SK-N-MC (cell line): ENCODE measurements at regions not wholly inside any gene's neighbourhood (a gene's known extent, or its start where the extent isn't known, plus 50 kb on each side); places are given as distances from the start of the nearest gene placed in this dataset.

ENCODE experiments used
- DNase-seq: peaks from one replicate; pipeline ENCODE4 v3.0.0-alpha.2; 2011; ENCODE audit warnings: low read depth, low spot score
- H3K27ac ChIP-seq: fragments of 200-600 bp; sonication (generic); 2 replicates; pipeline ENCODE4 v1.5.1; 2016; ENCODE audit warnings: mixed run types
- H3K36me3 ChIP-seq: fragments of 200-600 bp; sonication (generic); 2 replicates; pipeline ENCODE4 v1.6.1; 2017; ENCODE audit warnings: antibody characterized with exemption, low read length, mixed read lengths; ENCODE audit not compliant: insufficient read depth
- H3K4me3 ChIP-seq: fragments of 200-600 bp; sonication (generic); 2 replicates; pipeline ENCODE4 v1.5.1; 2016
- H3K9ac ChIP-seq: fragments of 200-600 bp; sonication (generic); 2 replicates; pipeline ENCODE4 v1.8.0; 2017; ENCODE audit warnings: mixed run types, mixed read lengths; ENCODE audit not compliant: insufficient read length
- H3K9me3 ChIP-seq: fragments of 200-600 bp; sonication (generic); 2 replicates; pipeline ENCODE4 v1.6.1; 2017; ENCODE audit warnings: low read depth, mild to moderate bottlenecking, antibody characterized with exemption, low read length, moderate library complexity, mixed read lengths
- EZH2 ChIP-seq: fragments of 200-600 bp; sonication (generic); IDR thresholded peaks from one replicate; pipeline ENCODE4 v1.6.1; 2017; ENCODE audit warnings: antibody characterized with exemption
- FOXP2 ChIP-seq: optimal IDR thresholded peaks from 2 replicates; pipeline ENCODE3; 2011; ENCODE audit warnings: mild to moderate bottlenecking, moderate library complexity; ENCODE audit not compliant: insufficient read depth; ENCODE audit errors: extremely low read length, control extremely low read depth
- POLR2AphosphoS5 ChIP-seq: IDR thresholded peaks from 2 replicates; pipeline ENCODE4 v1.6.1; 2012; ENCODE audit warnings: mild to moderate bottlenecking, low read depth, low read length, borderline replicate concordance

GRCh38 chr15:35755237-35755802, 209.4 kb upstream of the DPH6 start:
- Histone ChIP-seq H3K27ac (no peak overlapping the region), H3K4me3 (no peak overlapping the region), H3K36me3 (no peaks in the 10 kb centered on the region), H3K9me3 (no peaks in the 10 kb centered on the region), H3K9ac (no peak overlapping the region)
- no peak for TF ChIP-seq EZH2
- no peak for DNase-seq

GRCh38 chr15:35756623-35757022, 210.7 kb upstream of the DPH6 start:
- TF ChIP-seq POLR2AphosphoS5, result no peak
- TF ChIP-seq FOXP2, result no peak
- TF ChIP-seq EZH2, result no peak
- no peaks in the 10 kb centered on the region for H3K36me3 ChIP-seq
- no peak overlapping the region for H3K27ac ChIP-seq
- H3K9me3 ChIP-seq, result no peaks in the 10 kb centered on the region
- DNase-seq, result no peak
- H3K9ac ChIP-seq, result no peak overlapping the region
- H3K4me3 ChIP-seq, result no peak overlapping the region

- TF ChIP-seq POLR2AphosphoS5 (no peak), FOXP2 (no peak), EZH2 (no peak)
Observed at GRCh38 chr15:35757361-35757760, 211.4 kb upstream of the DPH6 start.

GRCh38 chr15:35757765-35758164, 211.8 kb upstream of the DPH6 start:
- DNase-seq, result no peak
- Histone ChIP-seq H3K9ac (no peak overlapping the region), H3K27ac (no peak overlapping the region), H3K4me3 (no peak overlapping the region), H3K9me3 (no peaks in the 10 kb centered on the region), H3K36me3 (no peaks in the 10 kb centered on the region)
- TF ChIP-seq EZH2 (no peak), FOXP2 (no peak), POLR2AphosphoS5 (no peak)

More at GRCh38 chr15:35757361-35757760, 211.4 kb upstream of the DPH6 start:
- Histone ChIP-seq H3K9ac (no peak overlapping the region), H3K4me3 (no peak overlapping the region), H3K9me3 (no peaks in the 10 kb centered on the region), H3K36me3 (no peaks in the 10 kb centered on the region), H3K27ac (no peak overlapping the region)
- DNase-seq, result no peak

- no peak for DNase-seq
- H3K9ac ChIP-seq, result no peak overlapping the region
Observed at GRCh38 chr15:35764661-35765519, 218.9 kb upstream of the DPH6 start.

GRCh38 chr15:35768949-35769348, 223.0 kb upstream of the DPH6 start:
- Histone ChIP-seq H3K9me3 (no peaks in the 10 kb centered on the region), H3K4me3 (no peak overlapping the region), H3K9ac (no peak overlapping the region), H3K36me3 (no peaks in the 10 kb centered on the region), H3K27ac (no peak overlapping the region)
- TF ChIP-seq FOXP2 (no peak), POLR2AphosphoS5 (no peak), EZH2 (no peak)
- DNase-seq, result no peak

More at GRCh38 chr15:35764661-35765519, 218.9 kb upstream of the DPH6 start:
- TF ChIP-seq POLR2AphosphoS5 (no peak), FOXP2 (no peak), EZH2 (no peak)
- H3K27ac ChIP-seq, result no peak overlapping the region
- H3K9me3 ChIP-seq, result no peaks in the 10 kb centered on the region
- no peak overlapping the region for H3K4me3 ChIP-seq
- H3K36me3 ChIP-seq, result no peaks in the 10 kb centered on the region

- DNase-seq, result no peak
- Histone ChIP-seq H3K9ac (no peak overlapping the region), H3K27ac (no peak overlapping the region), H3K4me3 (no peak overlapping the region), H3K36me3 (no peaks in the 10 kb centered on the region), H3K9me3 (no peaks in the 10 kb centered on the region)
- TF ChIP-seq POLR2AphosphoS5 (no peak), FOXP2 (no peak), EZH2 (no peak)
Observed at GRCh38 chr15:35769656-35770055, 223.7 kb upstream of the DPH6 start.

- Histone ChIP-seq H3K4me3 (no peak overlapping the region), H3K27ac (no peak overlapping the region), H3K36me3 (no peaks in the 10 kb centered on the region), H3K9ac (no peak overlapping the region), H3K9me3 (no peaks in the 10 kb centered on the region)
- TF ChIP-seq POLR2AphosphoS5 (no peak), EZH2 (no peak)
- DNase-seq, result no peak
Observed at GRCh38 chr15:35771746-35772442, 225.9 kb upstream of the DPH6 start.
